ENCODE measurements at regions not wholly inside any gene's neighbourhood (a gene's known extent, or its start where the extent isn't known, plus 50 kb on each side); places are given as distances from the start of the nearest gene placed in this dataset.

DNA sequence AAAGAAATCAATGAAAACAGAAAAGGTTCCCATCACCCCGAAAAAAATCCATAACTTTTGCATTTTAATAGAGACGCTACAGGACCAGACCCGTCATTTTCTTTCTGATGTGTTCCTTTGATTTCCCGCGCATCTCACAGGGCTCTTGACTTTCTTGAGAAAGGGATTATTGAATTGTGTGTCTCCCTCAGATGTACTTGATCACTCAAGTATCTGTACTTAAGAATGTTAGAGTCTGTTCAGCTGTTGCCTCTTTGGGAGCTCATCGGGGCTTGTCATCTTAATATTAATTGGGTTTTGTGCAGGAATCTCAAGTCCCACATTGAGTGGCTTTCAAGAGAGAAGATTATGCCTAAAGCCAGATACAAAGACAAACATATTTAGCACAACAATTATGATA is 606.4 kb upstream of the SALL1 start:
- no peak overlapping the region for H3K27ac ChIP-seq (replicated peaks)
- no peak for DNase-seq (ENCODE audit: low read depth in 1 of 2, low spot score in 1 of 2)
- no peak overlapping the region for H3K4me3 ChIP-seq (replicated peaks; ENCODE audit: insufficient read depth, low read length)
- peaks cover 17% of the 10 kb centered on the region for H3K27me3 ChIP-seq (ENCODE audit: insufficient read depth, poor library complexity, severe bottlenecking)
- TF ChIP-seq GABPA (IDR thresholded peaks at IDR 0.05; ENCODE audit: low read depth) (no peak), POLR2AphosphoS5 (IDR thresholded peaks at IDR 0.05; ENCODE audit: low read depth) (no peak), CTCF (IDR thresholded peaks at IDR 0.05; ENCODE audit: insufficient read depth, low read length) (no peak), SPI1 (IDR thresholded peaks at IDR 0.05; ENCODE audit: borderline replicate concordance, low read depth) (no peak)
- TF ChIP-seq, protein P1, sequence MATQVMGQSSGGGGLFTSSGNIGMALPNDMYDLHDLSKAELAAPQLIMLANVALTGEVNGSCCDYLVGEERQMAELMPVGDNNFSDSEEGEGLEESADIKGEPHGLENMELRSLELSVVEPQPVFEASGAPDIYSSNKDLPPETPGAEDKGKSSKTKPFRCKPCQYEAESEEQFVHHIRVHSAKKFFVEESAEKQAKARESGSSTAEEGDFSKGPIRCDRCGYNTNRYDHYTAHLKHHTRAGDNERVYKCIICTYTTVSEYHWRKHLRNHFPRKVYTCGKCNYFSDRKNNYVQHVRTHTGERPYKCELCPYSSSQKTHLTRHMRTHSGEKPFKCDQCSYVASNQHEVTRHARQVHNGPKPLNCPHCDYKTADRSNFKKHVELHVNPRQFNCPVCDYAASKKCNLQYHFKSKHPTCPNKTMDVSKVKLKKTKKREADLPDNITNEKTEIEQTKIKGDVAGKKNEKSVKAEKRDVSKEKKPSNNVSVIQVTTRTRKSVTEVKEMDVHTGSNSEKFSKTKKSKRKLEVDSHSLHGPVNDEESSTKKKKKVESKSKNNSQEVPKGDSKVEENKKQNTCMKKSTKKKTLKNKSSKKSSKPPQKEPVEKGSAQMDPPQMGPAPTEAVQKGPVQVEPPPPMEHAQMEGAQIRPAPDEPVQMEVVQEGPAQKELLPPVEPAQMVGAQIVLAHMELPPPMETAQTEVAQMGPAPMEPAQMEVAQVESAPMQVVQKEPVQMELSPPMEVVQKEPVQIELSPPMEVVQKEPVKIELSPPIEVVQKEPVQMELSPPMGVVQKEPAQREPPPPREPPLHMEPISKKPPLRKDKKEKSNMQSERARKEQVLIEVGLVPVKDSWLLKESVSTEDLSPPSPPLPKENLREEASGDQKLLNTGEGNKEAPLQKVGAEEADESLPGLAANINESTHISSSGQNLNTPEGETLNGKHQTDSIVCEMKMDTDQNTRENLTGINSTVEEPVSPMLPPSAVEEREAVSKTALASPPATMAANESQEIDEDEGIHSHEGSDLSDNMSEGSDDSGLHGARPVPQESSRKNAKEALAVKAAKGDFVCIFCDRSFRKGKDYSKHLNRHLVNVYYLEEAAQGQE (IDR thresholded peaks at IDR 0.05; ENCODE audit: insufficient replicate concordance, low read depth), result no peak

DNA sequence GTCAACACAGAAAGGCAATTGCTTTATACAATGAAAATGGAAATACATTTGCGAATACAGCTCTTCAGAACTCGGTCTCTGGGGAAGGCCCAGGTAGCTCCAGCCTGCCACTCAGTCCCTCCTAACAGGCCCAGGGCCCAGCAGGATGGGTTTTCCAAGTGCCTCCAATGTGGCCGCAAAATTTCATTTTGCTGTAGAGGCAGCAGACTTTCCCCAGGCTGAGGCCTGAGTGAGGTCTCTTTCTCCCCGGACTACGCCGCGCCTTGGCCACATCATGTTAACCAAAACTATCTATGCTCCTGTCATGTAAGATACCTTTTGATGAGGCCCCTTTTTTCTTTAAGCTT is 606.0 kb upstream of the SALL1 start:
- DNase-seq (ENCODE audit: low read depth in 1 of 2, low spot score in 1 of 2), result no peak
- H3K27me3 ChIP-seq (ENCODE audit: insufficient read depth, poor library complexity, severe bottlenecking), result peaks cover 14% of the 10 kb centered on the region

GRCh38 chr16:51756447-51757123 is 605.5 kb upstream of the SALL1 start:
- no peak for TF ChIP-seq POLR2AphosphoS5 (IDR thresholded peaks at IDR 0.05; ENCODE audit: low read depth)
- TF ChIP-seq SPI1 (IDR thresholded peaks at IDR 0.05; ENCODE audit: borderline replicate concordance, low read depth), result no peak
- TF ChIP-seq GABPA (IDR thresholded peaks at IDR 0.05; ENCODE audit: low read depth), result no peak
- TF ChIP-seq CTCF (IDR thresholded peaks at IDR 0.05; ENCODE audit: insufficient read depth, low read length), result no peak
- TF ChIP-seq, protein P1 (IDR thresholded peaks at IDR 0.05; ENCODE audit: insufficient replicate concordance, low read depth), result no peak
- no peak overlapping the region for H3K27ac ChIP-seq (replicated peaks)
- DNase-seq (ENCODE audit: low read depth in 1 of 2, low spot score in 1 of 2), result no peak
- no peak overlapping the region for H3K4me3 ChIP-seq (replicated peaks; ENCODE audit: insufficient read depth, low read length)
- peaks cover 14% of the 10 kb centered on the region for H3K27me3 ChIP-seq (ENCODE audit: insufficient read depth, poor library complexity, severe bottlenecking)

More for the DNA sequence above, 606.0 kb upstream of the SALL1 start:
- Histone ChIP-seq H3K27ac (replicated peaks) (no peak overlapping the region), H3K4me3 (replicated peaks; ENCODE audit: insufficient read depth, low read length) (no peak overlapping the region)
- TF ChIP-seq SPI1 (IDR thresholded peaks at IDR 0.05; ENCODE audit: borderline replicate concordance, low read depth) (no peak), POLR2AphosphoS5 (IDR thresholded peaks at IDR 0.05; ENCODE audit: low read depth) (no peak)
- TF ChIP-seq, protein P1 (IDR thresholded peaks at IDR 0.05; ENCODE audit: insufficient replicate concordance, low read depth), result no peak

Measured in HL-60 (cell line).